Activated CD8-positive, alpha-beta memory T cell treated with anti-CD3 and anti-CD28 coated beads for 24 hours (primary cell): ENCODE measurements at regions not wholly inside any gene's neighbourhood (a gene's known extent, or its start where the extent isn't known, plus 50 kb on each side); places are given as distances from the start of the nearest gene placed in this dataset.

Experiments
- DNase-seq: peaks from one replicate; pipeline ENCODE4 v3.0.0-alpha.2; 2020

GRCh38 chr2:212686285-212686895 is 147.8 kb upstream of the ERBB4 start:
- peak; percentile 80 for DNase-seq

- DNase-seq: no peak
These were observed 144.9 kb upstream of the ERBB4 start for GRCh38 chr2:212683346-212684097.

GRCh38 chr2:212682937-212683336 is 144.3 kb upstream of the ERBB4 start:
- no peak for DNase-seq

GRCh38 chr2:212677466-212677865 is 138.9 kb upstream of the ERBB4 start:
- no peak for DNase-seq

GRCh38 chr2:212672186-212672585 is 133.6 kb upstream of the ERBB4 start:
- DNase-seq: no peak

GRCh38 chr2:212669761-212670160 is 131.2 kb upstream of the ERBB4 start:
- DNase-seq: no peak

GRCh38 chr2:212667751-212668316 is 129.2 kb upstream of the ERBB4 start:
- no peak for DNase-seq

DNA sequence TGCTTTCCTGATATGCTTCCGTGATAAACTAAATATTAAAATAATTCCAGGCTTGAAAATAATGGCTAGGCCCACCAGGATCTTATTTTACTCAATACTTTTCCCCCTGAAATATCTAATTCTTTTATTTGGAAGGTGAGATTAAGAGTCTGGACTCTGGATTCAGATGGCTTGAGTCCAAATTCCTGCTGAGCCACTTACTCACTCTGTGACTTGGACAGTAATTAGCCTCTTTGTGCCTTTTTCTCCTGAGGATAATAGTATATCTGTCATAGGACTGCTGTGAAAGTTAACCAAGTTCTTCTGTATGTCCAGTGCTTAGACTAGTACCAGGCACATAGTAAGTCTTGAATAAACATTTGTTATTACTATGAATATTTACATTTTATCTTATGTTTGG is 127.3 kb upstream of the ERBB4 start:
- no peak for DNase-seq

DNA sequence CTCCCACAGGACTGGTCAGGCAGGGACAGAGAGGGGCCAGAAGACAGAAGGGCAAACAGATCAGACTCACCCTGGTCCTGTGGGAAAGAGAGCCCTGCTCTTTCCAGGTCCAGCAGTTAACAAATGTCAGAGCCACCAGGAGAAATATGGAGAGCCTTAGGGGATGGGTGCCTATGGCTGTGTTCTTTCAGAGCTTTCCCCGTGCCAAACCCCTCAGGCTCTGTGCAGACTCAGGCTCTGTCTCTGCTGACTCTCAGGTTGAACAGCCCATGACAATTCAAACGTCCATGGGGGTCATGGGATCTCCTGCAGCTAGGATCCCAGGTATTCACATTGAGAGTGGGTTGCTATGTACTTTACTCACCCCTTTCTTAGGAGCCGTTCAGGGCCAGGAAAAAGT is 120.8 kb upstream of the ERBB4 start:
- DNase-seq: no peak

GRCh38 chr2:212649646-212650045 is 111.0 kb upstream of the ERBB4 start:
- DNase-seq: no peak

- no peak for DNase-seq
These were observed 108.2 kb upstream of the ERBB4 start for GRCh38 chr2:212646698-212647366.

GRCh38 chr2:212644195-212644837 is 105.7 kb upstream of the ERBB4 start:
- DNase-seq: no peak

DNA sequence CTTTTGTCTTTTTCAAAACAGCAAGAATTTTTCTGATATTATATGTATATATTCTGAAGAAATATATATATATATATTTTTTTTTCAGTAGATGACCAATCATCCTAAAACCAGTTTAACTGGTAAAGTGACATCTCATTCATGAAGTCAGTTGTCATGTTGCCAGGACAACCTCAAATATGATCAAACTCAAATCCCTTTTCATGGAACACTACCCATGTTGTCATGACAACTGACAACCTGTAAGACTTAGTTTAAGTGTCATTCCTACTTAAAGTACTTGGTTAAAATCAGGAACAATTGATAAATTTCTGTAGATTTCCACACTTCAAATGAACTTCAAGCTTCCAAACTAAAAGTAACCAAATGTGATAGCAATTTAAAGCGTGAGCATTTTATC is 101.8 kb upstream of the ERBB4 start:
- DNase-seq: no peak

GRCh38 chr2:212638694-212639093 is 100.1 kb upstream of the ERBB4 start:
- no peak for DNase-seq

DNA sequence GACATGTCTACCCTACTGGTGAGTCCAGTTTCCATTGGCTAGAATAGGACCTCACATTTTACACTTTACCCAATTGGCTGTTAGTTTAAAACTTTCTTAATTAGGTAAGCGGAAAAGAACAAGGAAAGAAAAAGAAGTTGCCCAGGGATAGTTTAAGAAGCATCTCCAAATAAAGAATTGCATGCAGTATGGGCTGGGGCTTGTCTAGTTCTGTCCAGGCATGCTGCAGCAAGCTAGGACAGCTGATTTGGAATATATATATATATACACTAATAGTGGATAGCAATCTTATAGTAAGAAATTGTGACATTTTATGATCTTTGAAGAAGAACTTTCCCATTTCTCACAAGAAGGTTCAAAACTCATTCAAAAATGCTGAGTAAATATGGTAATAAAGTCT is 90.0 kb upstream of the ERBB4 start:
- no peak for DNase-seq

DNA sequence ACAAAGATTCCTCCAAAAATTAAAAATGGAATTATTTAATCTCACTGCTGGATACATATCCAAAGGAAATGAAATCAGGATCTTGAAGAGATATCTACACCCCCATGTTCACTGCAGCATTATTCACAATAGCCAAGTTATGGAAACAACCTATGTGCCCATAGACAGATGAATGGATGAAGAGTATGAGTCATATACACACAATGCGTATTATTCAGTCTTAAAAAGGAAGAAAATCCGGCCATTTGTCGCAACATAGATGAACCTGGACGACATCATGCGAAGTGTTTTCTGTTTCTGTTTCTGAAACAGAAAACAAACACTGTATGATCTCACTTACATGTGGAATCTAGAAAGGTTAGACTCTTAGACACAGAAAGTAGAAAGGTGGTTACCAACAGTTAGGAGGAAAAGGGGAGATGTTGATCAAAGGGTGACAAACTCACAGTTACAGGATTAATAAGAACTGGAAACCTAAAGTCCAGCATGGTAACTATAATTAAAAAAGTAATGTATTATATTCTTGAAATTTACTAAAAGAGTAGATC is 87.8 kb upstream of the ERBB4 start:
- DNase-seq: no peak

GRCh38 chr2:212619954-212620353 is 81.4 kb upstream of the ERBB4 start:
- no peak for DNase-seq

DNA sequence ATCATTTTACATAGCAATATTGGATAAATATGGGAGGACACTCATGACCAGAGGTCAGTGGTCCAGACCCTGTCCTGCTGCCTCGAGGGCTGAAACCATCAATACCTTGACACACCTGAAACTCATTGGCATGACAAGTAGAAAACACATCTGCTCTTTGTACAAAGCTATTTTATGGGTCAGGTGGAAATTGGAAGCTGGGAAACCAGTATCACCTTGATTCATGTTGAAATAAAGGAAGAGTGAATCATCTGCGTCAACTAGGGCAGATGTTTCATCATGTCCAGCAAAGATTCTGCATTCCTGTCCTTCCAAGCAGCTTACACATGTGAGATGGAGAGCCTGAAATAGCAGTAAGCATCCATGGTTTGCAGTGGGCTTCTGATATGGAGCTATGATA is 80.0 kb upstream of the ERBB4 start:
- no peak for DNase-seq

GRCh38 chr2:212610872-212611425 is 72.3 kb upstream of the ERBB4 start:
- no peak for DNase-seq

- DNase-seq: no peak
These were observed 70.9 kb upstream of the ERBB4 start for GRCh38 chr2:212609479-212609878.

- DNase-seq: no peak
These were observed 68.5 kb upstream of the ERBB4 start for GRCh38 chr2:212607080-212607479.

DNA sequence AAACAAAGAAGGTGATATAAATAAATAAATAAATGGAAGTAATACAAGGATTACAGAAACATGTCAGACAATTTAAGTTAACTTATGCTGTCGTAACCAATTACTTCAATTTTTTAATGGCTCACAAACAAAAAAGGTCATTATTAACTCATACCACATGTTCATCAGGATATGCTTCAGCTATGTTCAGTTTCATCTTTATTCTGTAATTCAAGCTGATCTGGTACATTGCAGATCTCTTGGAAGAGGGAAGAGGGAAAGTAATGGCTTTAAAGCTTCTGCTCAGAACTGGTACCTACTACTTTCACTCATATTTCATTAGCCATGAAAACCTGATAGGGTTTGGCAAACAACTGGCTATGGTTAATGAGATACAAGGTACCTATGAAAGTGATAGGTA is 67.6 kb upstream of the ERBB4 start:
- DNase-seq: no peak

DNA sequence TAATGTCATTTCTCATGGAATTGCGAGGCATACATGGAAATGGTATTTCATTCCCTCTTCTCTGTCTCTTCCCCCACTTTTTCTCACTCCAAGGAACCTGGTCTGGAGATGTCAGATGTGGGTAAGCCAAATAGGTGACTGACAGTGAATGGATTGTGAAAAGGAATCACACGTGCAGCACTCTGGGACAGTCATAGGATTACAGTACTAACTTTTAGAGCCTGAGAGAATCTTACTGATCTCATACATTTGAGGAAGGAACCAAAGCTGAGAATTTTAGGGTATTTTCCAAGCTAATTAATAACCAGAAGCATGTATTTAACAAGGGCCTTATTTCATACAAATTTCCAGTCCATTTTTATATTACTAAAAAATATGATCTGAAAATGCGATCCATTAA is 58.1 kb upstream of the ERBB4 start:
- DNase-seq: no peak
